ENCODE measurements at regions not wholly inside any gene's neighbourhood (a gene's known extent, or its start where the extent isn't known, plus 50 kb on each side); places are given as distances from the start of the nearest gene placed in this dataset.

GRCh38 chr6:135692426-135692825 lies 159.1 kb upstream of the PDE7B start:
- no peak overlapping the region for H3K27ac ChIP-seq (ENCODE audit: low read depth in 1 of 3, low read length in 2 of 3)
- DNase-seq (no peak), FAIRE-seq (no peak)
- H3K36me3 ChIP-seq (ENCODE audit: control insufficient read depth in 3 of 3, insufficient read depth in 2 of 3, low read depth in 1 of 3, low read length in 3 of 3), result no peaks in the 10 kb centered on the region
- H3K4me1 ChIP-seq (ENCODE audit: control insufficient read depth in 3 of 3, insufficient read depth in 2 of 3, low read depth in 1 of 3, low read length in 2 of 3), result no peaks in the 10 kb centered on the region
- H3K27me3 ChIP-seq (ENCODE audit: control insufficient read depth in 3 of 3, insufficient read depth in 3 of 3, low read length in 3 of 3), result no peaks in the 10 kb centered on the region
- 90 to 92% (median 90%) methylated on average over 2 of the region's 2 CpGs for WGBS, 3 donors
- H3K9me3 ChIP-seq (ENCODE audit: control insufficient read depth in 2 of 2, insufficient read depth in 1 of 2, low read depth in 1 of 2, low read length in 1 of 2), result peaks cover 0 to 2% of the 10 kb centered on the region in 2 donors
- H3K4me3 ChIP-seq (ENCODE audit: low read depth in 1 of 3, low read length in 3 of 3), result no peak overlapping the region

GRCh38 chr6:135693811-135694370 lies 157.6 kb upstream of the PDE7B start:
- Histone ChIP-seq H3K9me3 (ENCODE audit: control insufficient read depth in 2 of 2, insufficient read depth in 1 of 2, low read depth in 1 of 2, low read length in 1 of 2) (peaks cover 0 to 2% of the 10 kb centered on the region in 2 donors), H3K4me1 (ENCODE audit: control insufficient read depth in 3 of 3, insufficient read depth in 2 of 3, low read depth in 1 of 3, low read length in 2 of 3) (no peaks in the 10 kb centered on the region), H3K36me3 (ENCODE audit: control insufficient read depth in 3 of 3, insufficient read depth in 2 of 3, low read depth in 1 of 3, low read length in 3 of 3) (no peaks in the 10 kb centered on the region), H3K27ac (ENCODE audit: low read depth in 1 of 3, low read length in 2 of 3) (no peak overlapping the region), H3K4me3 (ENCODE audit: low read depth in 1 of 3, low read length in 3 of 3) (no peak overlapping the region), H3K27me3 (ENCODE audit: control insufficient read depth in 3 of 3, insufficient read depth in 3 of 3, low read length in 3 of 3) (no peaks in the 10 kb centered on the region)
- DNase-seq (no peak), FAIRE-seq (no peak)
- 88 to 94% (median 92%) methylated on average over 7 of the region's 7 CpGs for WGBS, 3 donors

- 81 to 82% (median 81%) methylated on average over 3 of the region's 3 CpGs for WGBS, 3 donors
- Histone ChIP-seq H3K9me3 (ENCODE audit: control insufficient read depth in 2 of 2, insufficient read depth in 1 of 2, low read depth in 1 of 2, low read length in 1 of 2) (no peaks in the 10 kb centered on the region), H3K27me3 (ENCODE audit: control insufficient read depth in 3 of 3, insufficient read depth in 3 of 3, low read length in 3 of 3) (no peaks in the 10 kb centered on the region), H3K36me3 (ENCODE audit: control insufficient read depth in 3 of 3, insufficient read depth in 2 of 3, low read depth in 1 of 3, low read length in 3 of 3) (no peaks in the 10 kb centered on the region), H3K27ac (ENCODE audit: low read depth in 1 of 3, low read length in 2 of 3) (no peak overlapping the region), H3K4me1 (ENCODE audit: control insufficient read depth in 3 of 3, insufficient read depth in 2 of 3, low read depth in 1 of 3, low read length in 2 of 3) (no peaks in the 10 kb centered on the region), H3K4me3 (ENCODE audit: low read depth in 1 of 3, low read length in 3 of 3) (no peak overlapping the region)
- DNase-seq (no peak), FAIRE-seq (no peak)
Observed at GRCh38 chr6:135699705-135700104, 151.8 kb upstream of the PDE7B start.

- no peak overlapping the region for H3K4me3 ChIP-seq (ENCODE audit: low read depth in 1 of 3, low read length in 3 of 3)
- H3K27me3 ChIP-seq (ENCODE audit: control insufficient read depth in 3 of 3, insufficient read depth in 3 of 3, low read length in 3 of 3), result no peaks in the 10 kb centered on the region
- H3K9me3 ChIP-seq (ENCODE audit: control insufficient read depth in 2 of 2, insufficient read depth in 1 of 2, low read depth in 1 of 2, low read length in 1 of 2), result no peaks in the 10 kb centered on the region
- no peaks in the 10 kb centered on the region for H3K4me1 ChIP-seq (ENCODE audit: control insufficient read depth in 3 of 3, insufficient read depth in 2 of 3, low read depth in 1 of 3, low read length in 2 of 3)
- H3K36me3 ChIP-seq (ENCODE audit: control insufficient read depth in 3 of 3, insufficient read depth in 2 of 3, low read depth in 1 of 3, low read length in 3 of 3), result no peaks in the 10 kb centered on the region
- FAIRE-seq, result no peak
- WGBS, 3 donors, result 67 to 76% (median 70%) methylated on average over 3 of the region's 3 CpGs
- H3K27ac ChIP-seq (ENCODE audit: low read depth in 1 of 3, low read length in 2 of 3), result no peak overlapping the region
- no peak for DNase-seq
Observed at GRCh38 chr6:135701426-135701825, 150.1 kb upstream of the PDE7B start.

- no peak overlapping the region for H3K27ac ChIP-seq (ENCODE audit: low read depth in 1 of 3, low read length in 2 of 3)
- DNase-seq (peak in 1 of 2 donors; percentile 70), FAIRE-seq (no peak)
- H3K27me3 ChIP-seq (ENCODE audit: control insufficient read depth in 3 of 3, insufficient read depth in 3 of 3, low read length in 3 of 3), result no peaks in the 10 kb centered on the region
- no peaks in the 10 kb centered on the region for H3K9me3 ChIP-seq (ENCODE audit: control insufficient read depth in 2 of 2, insufficient read depth in 1 of 2, low read depth in 1 of 2, low read length in 1 of 2)
- WGBS, 3 donors, result 60 to 80% (median 64%) methylated on average over 1 of the region's 1 CpG
- H3K4me3 ChIP-seq (ENCODE audit: low read depth in 1 of 3, low read length in 3 of 3), result no peak overlapping the region
- no peaks in the 10 kb centered on the region for H3K36me3 ChIP-seq (ENCODE audit: control insufficient read depth in 3 of 3, insufficient read depth in 2 of 3, low read depth in 1 of 3, low read length in 3 of 3)
- H3K4me1 ChIP-seq (ENCODE audit: control insufficient read depth in 3 of 3, insufficient read depth in 2 of 3, low read depth in 1 of 3, low read length in 2 of 3), result no peaks in the 10 kb centered on the region
Observed at GRCh38 chr6:135703007-135703406, 148.5 kb upstream of the PDE7B start.

GRCh38 chr6:135703621-135704020 lies 147.9 kb upstream of the PDE7B start:
- Histone ChIP-seq H3K36me3 (ENCODE audit: control insufficient read depth in 3 of 3, insufficient read depth in 2 of 3, low read depth in 1 of 3, low read length in 3 of 3) (no peaks in the 10 kb centered on the region), H3K4me1 (ENCODE audit: control insufficient read depth in 3 of 3, insufficient read depth in 2 of 3, low read depth in 1 of 3, low read length in 2 of 3) (no peaks in the 10 kb centered on the region), H3K9me3 (ENCODE audit: control insufficient read depth in 2 of 2, insufficient read depth in 1 of 2, low read depth in 1 of 2, low read length in 1 of 2) (no peaks in the 10 kb centered on the region), H3K27ac (ENCODE audit: low read depth in 1 of 3, low read length in 2 of 3) (no peak overlapping the region), H3K4me3 (ENCODE audit: low read depth in 1 of 3, low read length in 3 of 3) (no peak overlapping the region), H3K27me3 (ENCODE audit: control insufficient read depth in 3 of 3, insufficient read depth in 3 of 3, low read length in 3 of 3) (no peaks in the 10 kb centered on the region)
- FAIRE-seq, result no peak
- WGBS, 3 donors, result 71 to 89% (median 74%) methylated on average over 3 of the region's 3 CpGs
- DNase-seq, result no peak

GRCh38 chr6:135707426-135707825 lies 144.1 kb upstream of the PDE7B start:
- Histone ChIP-seq H3K27me3 (ENCODE audit: control insufficient read depth in 3 of 3, insufficient read depth in 3 of 3, low read length in 3 of 3) (no peaks in the 10 kb centered on the region), H3K4me1 (ENCODE audit: control insufficient read depth in 3 of 3, insufficient read depth in 2 of 3, low read depth in 1 of 3, low read length in 2 of 3) (no peaks in the 10 kb centered on the region), H3K27ac (ENCODE audit: low read depth in 1 of 3, low read length in 2 of 3) (no peak overlapping the region), H3K36me3 (ENCODE audit: control insufficient read depth in 3 of 3, insufficient read depth in 2 of 3, low read depth in 1 of 3, low read length in 3 of 3) (no peaks in the 10 kb centered on the region), H3K4me3 (ENCODE audit: low read depth in 1 of 3, low read length in 3 of 3) (no peak overlapping the region), H3K9me3 (ENCODE audit: control insufficient read depth in 2 of 2, insufficient read depth in 1 of 2, low read depth in 1 of 2, low read length in 1 of 2) (no peaks in the 10 kb centered on the region)
- no peak for DNase-seq
- 78 to 93% (median 92%) methylated on average over 1 of the region's 1 CpG for WGBS, 3 donors
- FAIRE-seq, result no peak

GRCh38 chr6:135710042-135710441 lies 141.5 kb upstream of the PDE7B start:
- H3K4me3 ChIP-seq (ENCODE audit: low read depth in 1 of 3, low read length in 3 of 3), result no peak overlapping the region
- H3K27me3 ChIP-seq (ENCODE audit: control insufficient read depth in 3 of 3, insufficient read depth in 3 of 3, low read length in 3 of 3), result no peaks in the 10 kb centered on the region
- no peak overlapping the region for H3K27ac ChIP-seq (ENCODE audit: low read depth in 1 of 3, low read length in 2 of 3)
- no peaks in the 10 kb centered on the region for H3K4me1 ChIP-seq (ENCODE audit: control insufficient read depth in 3 of 3, insufficient read depth in 2 of 3, low read depth in 1 of 3, low read length in 2 of 3)
- WGBS, 3 donors, result 74 to 94% (median 81%) methylated on average over 5 of the region's 5 CpGs
- no peaks in the 10 kb centered on the region for H3K9me3 ChIP-seq (ENCODE audit: control insufficient read depth in 2 of 2, insufficient read depth in 1 of 2, low read depth in 1 of 2, low read length in 1 of 2)
- DNase-seq (no peak), FAIRE-seq (no peak)
- H3K36me3 ChIP-seq (ENCODE audit: control insufficient read depth in 3 of 3, insufficient read depth in 2 of 3, low read depth in 1 of 3, low read length in 3 of 3), result no peaks in the 10 kb centered on the region

- Histone ChIP-seq H3K4me1 (ENCODE audit: control insufficient read depth in 3 of 3, insufficient read depth in 2 of 3, low read depth in 1 of 3, low read length in 2 of 3) (no peaks in the 10 kb centered on the region), H3K27ac (ENCODE audit: low read depth in 1 of 3, low read length in 2 of 3) (peak overlapping the region in 1 of 3 donors; percentile 48), H3K36me3 (ENCODE audit: control insufficient read depth in 3 of 3, insufficient read depth in 2 of 3, low read depth in 1 of 3, low read length in 3 of 3) (no peaks in the 10 kb centered on the region), H3K4me3 (ENCODE audit: low read depth in 1 of 3, low read length in 3 of 3) (no peak overlapping the region), H3K9me3 (ENCODE audit: control insufficient read depth in 2 of 2, insufficient read depth in 1 of 2, low read depth in 1 of 2, low read length in 1 of 2) (peaks cover 0 to 26% of the 10 kb centered on the region in 2 donors), H3K27me3 (ENCODE audit: control insufficient read depth in 3 of 3, insufficient read depth in 3 of 3, low read length in 3 of 3) (no peaks in the 10 kb centered on the region)
- DNase-seq, result peak in 1 of 2 donors; percentile 20
- FAIRE-seq, result peak; percentile 53
Observed at GRCh38 chr6:135722190-135722589, 129.3 kb upstream of the PDE7B start.
